ENCODE measurements at regions not wholly inside any gene's neighbourhood (a gene's known extent, or its start where the extent isn't known, plus 50 kb on each side); places are given as distances from the start of the nearest gene placed in this dataset.

- TF ChIP-seq EP300 (IDR thresholded peaks at IDR 0.05; ENCODE audit: borderline replicate concordance in 1 of 2, low read depth in 1 of 2, low read length in 1 of 2) (no peak), CTCF (IDR thresholded peaks at IDR 0.05) (no peak), FOXJ3 (CRISPR knock-in tag; IDR thresholded peaks at IDR 0.05) (no peak), SMC3 (IDR thresholded peaks at IDR 0.05; ENCODE audit: low read depth, low read length) (no peak), USF1 (IDR thresholded peaks at IDR 0.05; ENCODE audit: borderline replicate concordance, low read depth) (no peak), MAX (IDR thresholded peaks at IDR 0.05; ENCODE audit: low read depth) (no peak), RXRA (IDR thresholded peaks at IDR 0.05; ENCODE audit: borderline replicate concordance, low read depth) (no peak), EZH2phosphoT487 (IDR thresholded peaks at IDR 0.05; ENCODE audit: borderline replicate concordance, low read depth) (no peak), FOSL2 (IDR thresholded peaks at IDR 0.05; ENCODE audit: borderline replicate concordance, low read depth) (no peak), REST (IDR thresholded peaks at IDR 0.05; ENCODE audit: low read depth, low read length) (no peak), MEF2A (IDR thresholded peaks at IDR 0.05; ENCODE audit: borderline replicate concordance, low read depth) (no peak), POLR2AphosphoS5 (IDR thresholded peaks at IDR 0.05; ENCODE audit: low read depth, low read length) (no peak), TCF12 (IDR thresholded peaks at IDR 0.05) (no peak)
These were observed 99.4 kb upstream of the MAP3K1 start for GRCh38 chr5:56715986-56716385.
